PC-9 (cell line): ENCODE measurements at regions not wholly inside any gene's neighbourhood (a gene's known extent, or its start where the extent isn't known, plus 50 kb on each side); places are given as distances from the start of the nearest gene placed in this dataset.

Experiments used
- BruUV-seq: library from RNA; stranded (reverse); fragments of 400-500 nt; replicated peaks from 2 replicates; lab custom pipeline; 2021; lab: Mats Ljungman, UMichigan
- CTCF ChIA-PET: fragments of 300-600 bp; sonication (Branson Sonifier 250); formaldehyde crosslinking; loops from one replicate; lab custom pipeline; 2022; ENCODE audit warnings: antibody characterized with exemption; lab: Charles Lee
- POLR2A ChIA-PET: fragments of 300-600 bp; sonication (Branson Sonifier 250); formaldehyde crosslinking; loops from one replicate; lab custom pipeline; 2022; ENCODE audit warnings: antibody characterized with exemption; ENCODE audit not compliant: unreplicated experiment; lab: Charles Lee
- DNase-seq, 2 experiments: peaks; one replicate each; pipeline versions ENCODE4 v3.0.0 to v3.0.0-alpha.2; 2015 to 2022; ENCODE audit warnings: mixed read lengths in 1 of 2
- H2AFZ ChIP-seq: fragments of 200-600 bp; sonication (generic); 2 replicates; pipeline ENCODE4 v1.8.1; 2017; ENCODE audit warnings: antibody characterized with exemption
- H3F3A ChIP-seq: fragments of 200-600 bp; sonication (generic); 2 replicates; pipeline ENCODE4 v1.8.1; 2017; ENCODE audit warnings: antibody characterized with exemption, mild to moderate bottlenecking, low read depth; ENCODE audit not compliant: insufficient read depth
- H3K27ac ChIP-seq: fragments of 200-600 bp; sonication (generic); 2 replicates; pipeline ENCODE4 v1.6.1; 2016; ENCODE audit warnings: mixed run types
- H3K27me3 ChIP-seq: fragments of 200-600 bp; sonication (generic); 2 replicates; pipeline ENCODE4 v1.6.1; 2016; ENCODE audit warnings: low read depth, mixed run types; ENCODE audit not compliant: insufficient read depth
- H3K36me3 ChIP-seq: fragments of 200-600 bp; sonication (generic); 2 replicates; pipeline ENCODE4 v1.6.1; 2016; ENCODE audit warnings: low read depth, mixed run types
- H3K4me1 ChIP-seq: fragments of 200-600 bp; sonication (generic); replicated peaks from 2 replicates; pipeline ENCODE4 v1.6.1; 2016; ENCODE audit warnings: mixed run types; ENCODE audit not compliant: insufficient read depth
- H3K4me2 ChIP-seq: fragments of 200-600 bp; sonication (generic); 2 replicates; pipeline ENCODE4 v1.6.1; 2017; ENCODE audit warnings: mixed run types
- H3K4me3 ChIP-seq: fragments of 200-600 bp; sonication (generic); 2 replicates; pipeline ENCODE4 v1.6.1; 2016; ENCODE audit warnings: mixed run types
- H3K79me2 ChIP-seq: fragments of 200-600 bp; sonication (generic); 2 replicates; pipeline ENCODE4 v1.6.1; 2017; ENCODE audit warnings: low read depth, mixed run types
- H3K9me2 ChIP-seq: fragments of 200-600 bp; sonication (generic); 2 replicates; pipeline ENCODE4 v1.8.1; 2017; ENCODE audit warnings: mild to moderate bottlenecking; ENCODE audit not compliant: insufficient read depth
- H3K9me3 ChIP-seq: fragments of 200-600 bp; sonication (generic); 2 replicates; pipeline ENCODE4 v1.8.1; 2016; ENCODE audit warnings: low read depth; ENCODE audit not compliant: insufficient read depth
- H4K20me1 ChIP-seq: fragments of 200-600 bp; sonication (generic); 2 replicates; pipeline ENCODE4 v1.8.1; 2017; ENCODE audit not compliant: insufficient read depth
- CTCF ChIP-seq: fragments of 200-600 bp; sonication (generic); conservative IDR thresholded peaks from 2 replicates; pipeline ENCODE4 v1.6.1; 2017; ENCODE audit warnings: mixed run types, antibody characterized with exemption, mild to moderate bottlenecking, moderate library complexity
- EZH2 ChIP-seq: fragments of 200-600 bp; sonication (generic); IDR thresholded peaks from 2 replicates; pipeline ENCODE4 v1.8.0; 2017; ENCODE audit warnings: antibody characterized with exemption, low read depth
- intact Hi-C: fragments of 100-400 bp; cut with micrococcal nuclease; formaldehyde crosslinking; loops from one replicate; pipeline ENCODE4 v1.10.0; 2022; ENCODE audit not compliant: unreplicated experiment

GRCh38 chr5:82334085-82334692, 56.0 kb upstream of the RPS23 start:
- no peak for DNase-seq
- no peaks in the 10 kb centered on the region for H3F3A ChIP-seq
- no peak overlapping the region for H2AFZ ChIP-seq
- CTCF ChIA-PET, result interaction anchor here (0.6 kb wide), 2 partner anchors 812 to 874 kb away, joined by 6 to 15 read pairs; no protein-coding TSS in a partner anchor
- H4K20me1 ChIP-seq, result no peaks in the 10 kb centered on the region; the same call in 1 of the 2 replicates
- H3K4me2 ChIP-seq, result no peak overlapping the region
- intact Hi-C loops, result no loop called here
- no peaks in the 10 kb centered on the region for H3K27me3 ChIP-seq
- no peaks in the 10 kb centered on the region for H3K4me1 ChIP-seq
- H3K9me2 ChIP-seq, result no peaks in the 10 kb centered on the region
- BruUV-seq, result no TSS peak
- H3K79me2 ChIP-seq, result no peaks in the 10 kb centered on the region
- no peaks in the 10 kb centered on the region for H3K9me3 ChIP-seq
- H3K27ac ChIP-seq, result no peak overlapping the region
- no peak overlapping the region for H3K4me3 ChIP-seq
- no peak for TF ChIP-seq EZH2
- no peak for TF ChIP-seq CTCF
- no peaks in the 10 kb centered on the region for H3K36me3 ChIP-seq
- POLR2A ChIA-PET, result no interaction called here

- ChIA-PET POLR2A (no interaction called here), CTCF (interaction anchor here (0.7 kb wide), 1 partner anchor 369 kb away, joined by 9 read pairs; no protein-coding TSS in a partner anchor)
- Histone ChIP-seq H3K27me3 (no peaks in the 10 kb centered on the region), H3K4me2 (no peak overlapping the region), H3K79me2 (no peaks in the 10 kb centered on the region), H2AFZ (no peak overlapping the region), H3K4me1 (no peaks in the 10 kb centered on the region), H3K4me3 (no peak overlapping the region), H3K9me2 (no peaks in the 10 kb centered on the region), H3K9me3 (no peaks in the 10 kb centered on the region), H3K27ac (no peak overlapping the region), H3F3A (no peaks in the 10 kb centered on the region), H4K20me1 (no peaks in the 10 kb centered on the region; the same call in 1 of the 2 replicates), H3K36me3 (no peaks in the 10 kb centered on the region)
- no peak for TF ChIP-seq EZH2
- no peak for TF ChIP-seq CTCF
- BruUV-seq, result no TSS peak
- no peak for DNase-seq
- intact Hi-C loops, result no loop called here
Measured at GRCh38 chr5:82332886-82333615, 54.9 kb upstream of the RPS23 start.

- ChIA-PET CTCF (interaction anchor here (0.5 kb wide), 1 partner anchor 895 kb away, joined by 7 read pairs; no protein-coding TSS in a partner anchor), POLR2A (no interaction called here)
- no peak for TF ChIP-seq EZH2
- no peak for TF ChIP-seq CTCF
- no peaks in the 10 kb centered on the region for H3K9me3 ChIP-seq
- no peaks in the 10 kb centered on the region; the same call in 1 of the 2 replicates for H4K20me1 ChIP-seq
- H3K79me2 ChIP-seq, result no peaks in the 10 kb centered on the region
- H2AFZ ChIP-seq, result no peak overlapping the region
- H3K4me1 ChIP-seq, result no peaks in the 10 kb centered on the region
- DNase-seq, result no peak
- H3K27me3 ChIP-seq, result no peaks in the 10 kb centered on the region
- intact Hi-C loops, result no loop called here
- no peaks in the 10 kb centered on the region for H3F3A ChIP-seq
- H3K9me2 ChIP-seq, result no peaks in the 10 kb centered on the region
- no peaks in the 10 kb centered on the region for H3K36me3 ChIP-seq
- no peak overlapping the region for H3K4me2 ChIP-seq
- BruUV-seq, result no TSS peak
- no peak overlapping the region for H3K4me3 ChIP-seq
- no peak overlapping the region for H3K27ac ChIP-seq
Measured at GRCh38 chr5:82332064-82332855, 54.1 kb upstream of the RPS23 start.
